CD14-positive monocyte (primary cell): ENCODE measurements at regions not wholly inside any gene's neighbourhood (a gene's known extent, or its start where the extent isn't known, plus 50 kb on each side); places are given as distances from the start of the nearest gene placed in this dataset.

Source experiments
- DNase-seq, 3 donors: peaks; one replicate each; pipeline ENCODE4 v3.0.0-alpha.2; 2011 to 2022
- H2AFZ ChIP-seq: 2 replicates; pipeline ENCODE4 v1.6.0; 2012; ENCODE audit warnings: mild to moderate bottlenecking, low read depth, low read length, inconsistent platforms; ENCODE audit not compliant: insufficient read depth, poor library complexity, severe bottlenecking
- H3K27ac ChIP-seq, 2 donors: 1 replicate in 1 of 2; 2 replicates in 1 of 2; pipeline ENCODE4 v1.5.1; 2012 to 2013; ENCODE audit warnings: low read length in 2 of 2, control low read depth in 1 of 2, inconsistent platforms in 1 of 2, low read depth in 1 of 2, mild to moderate bottlenecking in 1 of 2
- H3K27me3 ChIP-seq, 2 donors: one replicate each; pipeline versions ENCODE4 v1.6.0 to v1.6.1; 2011 to 2013; ENCODE audit warnings: low read length in 2 of 2; ENCODE audit not compliant: control insufficient read depth in 2 of 2, insufficient read depth in 2 of 2
- H3K36me3 ChIP-seq, 2 donors: replicated peaks in 1 of 2; 1 replicate in 1 of 2; 2 replicates in 1 of 2; pipeline versions ENCODE4 v1.5.1 to v1.6.1; 2012 to 2013; ENCODE audit warnings: low read length in 2 of 2, control low read depth in 1 of 2, inconsistent platforms in 1 of 2, mild to moderate bottlenecking in 1 of 2; ENCODE audit not compliant: insufficient read depth in 2 of 2, control insufficient read depth in 1 of 2
- H3K4me1 ChIP-seq, 2 donors: 1 replicate in 1 of 2; 2 replicates in 1 of 2; pipeline versions ENCODE4 v1.5.1 to v1.6.1; 2012 to 2013; ENCODE audit warnings: low read length in 2 of 2, control low read depth in 1 of 2, inconsistent platforms in 1 of 2, mild to moderate bottlenecking in 1 of 2, moderate library complexity in 1 of 2; ENCODE audit not compliant: insufficient read depth in 2 of 2, control insufficient read depth in 1 of 2
- H3K4me2 ChIP-seq: replicated peaks from 2 replicates; pipeline ENCODE3; 2012; ENCODE audit warnings: low read length, moderate library complexity, mild to moderate bottlenecking; ENCODE audit not compliant: poor library complexity, severe bottlenecking; ENCODE audit errors: extremely low read depth
- H3K4me3 ChIP-seq, 3 experiments: fragments of 200-600 bp in 1 of 3; sonication (generic) in 1 of 3; replicated peaks in 1 of 3; 1 replicate in 2 of 3; 2 replicates in 1 of 3; pipeline ENCODE4 v1.5.1; 2011 to 2013; ENCODE audit warnings: low read length in 3 of 3, mild to moderate bottlenecking in 3 of 3, control low read depth in 2 of 3, low read depth in 2 of 3, inconsistent platforms in 1 of 3, moderate library complexity in 1 of 3
- H3K79me2 ChIP-seq: 2 replicates; pipeline ENCODE4 v1.6.0; 2012; ENCODE audit warnings: mild to moderate bottlenecking, control low read depth, inconsistent platforms, low read length, moderate library complexity; ENCODE audit not compliant: insufficient read depth
- H3K9ac ChIP-seq: 2 replicates; pipeline ENCODE4 v1.6.0; 2017; ENCODE audit warnings: low read length, mild to moderate bottlenecking; ENCODE audit not compliant: insufficient read depth, poor library complexity, severe bottlenecking
- H3K9me3 ChIP-seq, 2 donors: replicated peaks in 1 of 2; 1 replicate in 1 of 2; 2 replicates in 1 of 2; pipeline versions ENCODE4 v1.5.1 to v1.6.1; 2012 to 2013; ENCODE audit warnings: low read length in 2 of 2, control low read depth in 1 of 2; ENCODE audit not compliant: control insufficient read depth in 1 of 2, insufficient read depth in 1 of 2
- H4K20me1 ChIP-seq: 2 replicates; pipeline ENCODE4 v1.6.0; 2012; ENCODE audit warnings: mild to moderate bottlenecking, low read length, control low read depth, moderate library complexity; ENCODE audit not compliant: insufficient read depth
- H3K27ac Mint-ChIP-seq, 7 donors: one replicate each; pipeline ENCODE4 v1.8.0; 2020; ENCODE audit warnings: mild to moderate bottlenecking in 7 of 7, mixed read lengths in 7 of 7, moderate library complexity in 6 of 7, inconsistent platforms in 2 of 7
- H3K27me3 Mint-ChIP-seq, 3 donors: one replicate each; pipeline ENCODE4 v1.8.0; 2021 to 2022; ENCODE audit warnings: low read depth in 3 of 3, mild to moderate bottlenecking in 3 of 3, mixed read lengths in 3 of 3, moderate library complexity in 3 of 3, inconsistent platforms in 1 of 3
- H3K36me3 Mint-ChIP-seq, 2 donors: one replicate each; pipeline ENCODE4 v1.8.0; 2020; ENCODE audit warnings: mixed read lengths in 2 of 2, inconsistent platforms in 1 of 2, mild to moderate bottlenecking in 1 of 2
- H3K4me1 Mint-ChIP-seq: one replicate; pipeline ENCODE4 v1.8.0; 2020; ENCODE audit warnings: mild to moderate bottlenecking, mixed read lengths
- H3K4me3 Mint-ChIP-seq, 2 donors: one replicate each; pipeline ENCODE4 v1.8.0; 2020; ENCODE audit warnings: mild to moderate bottlenecking in 2 of 2, mixed read lengths in 2 of 2, moderate library complexity in 1 of 2
- H3K9me3 Mint-ChIP-seq, 7 donors: one replicate each; pipeline ENCODE4 v1.8.0; 2020 to 2022; ENCODE audit warnings: mixed read lengths in 7 of 7, mild to moderate bottlenecking in 6 of 7, moderate library complexity in 6 of 7, inconsistent platforms in 2 of 7
- WGBS: methylation state at CpG from one replicate; pipeline ENCODE4 v1.1.5; 2013; ENCODE audit warnings: missing lambda C conversion rate; ENCODE audit not compliant: insufficient coverage; 5-methylcytosine and 5-hydroxymethylcytosine counted together
- intact Hi-C, 2 donors: fragments of 100-400 bp; cut with micrococcal nuclease; formaldehyde crosslinking; loops; one replicate each; pipeline versions ENCODE4 v1.15.0 to v1.15.1; 2023
- TF ChIP-seq, protein P1 (sequence below): fragments of 200-600 bp; IDR thresholded peaks from one replicate; pipeline ENCODE4 v1.8.0; 2022; ENCODE audit warnings: antibody characterized with exemption, mild to moderate bottlenecking

DNA sequence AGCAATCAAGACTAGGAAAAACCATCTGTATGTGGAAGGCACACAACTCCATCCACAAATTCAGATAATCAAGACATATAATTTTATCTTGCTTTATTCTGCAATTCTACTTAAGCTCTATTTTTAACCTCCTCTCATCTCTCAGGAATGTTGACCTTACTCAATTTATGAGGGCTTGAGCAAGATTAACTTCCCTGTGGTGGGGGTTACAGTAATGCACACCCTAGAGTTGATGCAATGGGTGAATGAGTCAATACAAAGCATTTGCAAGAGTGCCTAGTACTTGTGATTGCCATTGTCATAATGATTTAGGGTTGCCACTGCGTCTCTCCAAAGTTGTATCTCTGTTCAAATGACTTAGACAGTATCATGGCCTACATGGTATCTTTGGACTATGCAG is 1598.4 kb upstream of the TMEM132C start:
- no peak overlapping the region for H2AFZ ChIP-seq
- intact Hi-C loops, result no loop called here
- no peak overlapping the region for H3K4me2 ChIP-seq

GRCh38 chr12:126668961-126669360 is 1598.0 kb upstream of the TMEM132C start:
- H3K4me1 Mint-ChIP-seq, result no peaks in the 10 kb centered on the region
- Histone ChIP-seq H3K27ac (no peak overlapping the region), H3K9ac (no peak overlapping the region), H3K27me3 (no peaks in the 10 kb centered on the region), H2AFZ (no peak overlapping the region), H3K4me3 (no peak overlapping the region), H4K20me1 (no peaks in the 10 kb centered on the region), H3K36me3 (no peaks in the 10 kb centered on the region), H3K9me3 (peaks cover 0 to 5% of the 10 kb centered on the region in 2 donors), H3K4me2 (no peak overlapping the region), H3K4me1 (no peaks in the 10 kb centered on the region), H3K79me2 (no peaks in the 10 kb centered on the region)
- WGBS, result 90% methylated on average over 2 of the region's 2 CpGs
- no peak for DNase-seq
- H3K4me3 Mint-ChIP-seq, result no peak overlapping the region
- H3K27me3 Mint-ChIP-seq, result no peaks in the 10 kb centered on the region
- intact Hi-C loops, result no loop called here
- TF ChIP-seq, protein P1, sequence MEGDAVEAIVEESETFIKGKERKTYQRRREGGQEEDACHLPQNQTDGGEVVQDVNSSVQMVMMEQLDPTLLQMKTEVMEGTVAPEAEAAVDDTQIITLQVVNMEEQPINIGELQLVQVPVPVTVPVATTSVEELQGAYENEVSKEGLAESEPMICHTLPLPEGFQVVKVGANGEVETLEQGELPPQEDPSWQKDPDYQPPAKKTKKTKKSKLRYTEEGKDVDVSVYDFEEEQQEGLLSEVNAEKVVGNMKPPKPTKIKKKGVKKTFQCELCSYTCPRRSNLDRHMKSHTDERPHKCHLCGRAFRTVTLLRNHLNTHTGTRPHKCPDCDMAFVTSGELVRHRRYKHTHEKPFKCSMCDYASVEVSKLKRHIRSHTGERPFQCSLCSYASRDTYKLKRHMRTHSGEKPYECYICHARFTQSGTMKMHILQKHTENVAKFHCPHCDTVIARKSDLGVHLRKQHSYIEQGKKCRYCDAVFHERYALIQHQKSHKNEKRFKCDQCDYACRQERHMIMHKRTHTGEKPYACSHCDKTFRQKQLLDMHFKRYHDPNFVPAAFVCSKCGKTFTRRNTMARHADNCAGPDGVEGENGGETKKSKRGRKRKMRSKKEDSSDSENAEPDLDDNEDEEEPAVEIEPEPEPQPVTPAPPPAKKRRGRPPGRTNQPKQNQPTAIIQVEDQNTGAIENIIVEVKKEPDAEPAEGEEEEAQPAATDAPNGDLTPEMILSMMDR, result no peak
- H3K9me3 Mint-ChIP-seq, result peaks cover 0 to 1% (median 0%) of the 10 kb centered on the region in 7 donors
- no peaks in the 10 kb centered on the region for H3K36me3 Mint-ChIP-seq
- no peak overlapping the region for H3K27ac Mint-ChIP-seq

More for the DNA sequence above, 1598.4 kb upstream of the TMEM132C start:
- H3K4me1 Mint-ChIP-seq, result no peaks in the 10 kb centered on the region
- no peaks in the 10 kb centered on the region for H3K27me3 Mint-ChIP-seq
- 100% methylated on average over 1 of the region's 1 CpG for WGBS
- Histone ChIP-seq H3K4me1 (no peaks in the 10 kb centered on the region), H3K4me3 (no peak overlapping the region), H4K20me1 (no peaks in the 10 kb centered on the region), H3K79me2 (no peaks in the 10 kb centered on the region), H3K36me3 (no peaks in the 10 kb centered on the region), H3K27me3 (no peaks in the 10 kb centered on the region), H3K9me3 (peaks cover 0 to 8% of the 10 kb centered on the region in 2 donors), H3K9ac (no peak overlapping the region), H3K27ac (no peak overlapping the region)
- H3K36me3 Mint-ChIP-seq, result no peaks in the 10 kb centered on the region
- no peak overlapping the region for H3K4me3 Mint-ChIP-seq
- no peak for DNase-seq
- TF ChIP-seq, protein P1, result no peak
- H3K27ac Mint-ChIP-seq, result no peak overlapping the region
- peaks cover 0 to 1% (median 0%) of the 10 kb centered on the region in 7 donors for H3K9me3 Mint-ChIP-seq
